ENCODE measurements at regions not wholly inside any gene's neighbourhood (a gene's known extent, or its start where the extent isn't known, plus 50 kb on each side); places are given as distances from the start of the nearest gene placed in this dataset.

DNA sequence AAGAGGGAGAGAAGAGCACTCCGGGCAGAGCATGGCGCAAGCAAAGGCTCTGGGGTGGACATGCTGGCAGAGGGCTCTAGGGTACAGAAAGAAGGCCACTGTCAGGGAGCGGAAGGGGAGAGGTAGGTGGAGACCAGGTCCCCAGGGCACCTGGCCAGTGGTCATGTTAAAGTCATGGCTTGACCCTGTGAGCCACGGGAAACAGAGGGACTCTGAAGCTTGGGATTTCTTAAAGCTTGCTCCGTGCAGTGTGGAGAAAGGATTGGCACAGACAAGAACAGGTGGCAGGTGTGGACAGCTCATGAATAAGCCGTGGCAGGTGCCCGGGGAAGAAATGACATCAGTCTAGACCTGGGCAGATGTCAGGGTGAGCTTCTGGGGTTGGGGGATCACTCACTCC lies 413.8 kb downstream of the BCL11B start:
- no peak for DNase-seq (ENCODE audit: insufficient read length, low spot score)
- TF ChIP-seq, protein P1, sequence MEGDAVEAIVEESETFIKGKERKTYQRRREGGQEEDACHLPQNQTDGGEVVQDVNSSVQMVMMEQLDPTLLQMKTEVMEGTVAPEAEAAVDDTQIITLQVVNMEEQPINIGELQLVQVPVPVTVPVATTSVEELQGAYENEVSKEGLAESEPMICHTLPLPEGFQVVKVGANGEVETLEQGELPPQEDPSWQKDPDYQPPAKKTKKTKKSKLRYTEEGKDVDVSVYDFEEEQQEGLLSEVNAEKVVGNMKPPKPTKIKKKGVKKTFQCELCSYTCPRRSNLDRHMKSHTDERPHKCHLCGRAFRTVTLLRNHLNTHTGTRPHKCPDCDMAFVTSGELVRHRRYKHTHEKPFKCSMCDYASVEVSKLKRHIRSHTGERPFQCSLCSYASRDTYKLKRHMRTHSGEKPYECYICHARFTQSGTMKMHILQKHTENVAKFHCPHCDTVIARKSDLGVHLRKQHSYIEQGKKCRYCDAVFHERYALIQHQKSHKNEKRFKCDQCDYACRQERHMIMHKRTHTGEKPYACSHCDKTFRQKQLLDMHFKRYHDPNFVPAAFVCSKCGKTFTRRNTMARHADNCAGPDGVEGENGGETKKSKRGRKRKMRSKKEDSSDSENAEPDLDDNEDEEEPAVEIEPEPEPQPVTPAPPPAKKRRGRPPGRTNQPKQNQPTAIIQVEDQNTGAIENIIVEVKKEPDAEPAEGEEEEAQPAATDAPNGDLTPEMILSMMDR (IDR thresholded peaks at IDR 0.05; ENCODE audit: insufficient read depth, missing control alignments) = no peak
- FAIRE-seq = no peak

DNA sequence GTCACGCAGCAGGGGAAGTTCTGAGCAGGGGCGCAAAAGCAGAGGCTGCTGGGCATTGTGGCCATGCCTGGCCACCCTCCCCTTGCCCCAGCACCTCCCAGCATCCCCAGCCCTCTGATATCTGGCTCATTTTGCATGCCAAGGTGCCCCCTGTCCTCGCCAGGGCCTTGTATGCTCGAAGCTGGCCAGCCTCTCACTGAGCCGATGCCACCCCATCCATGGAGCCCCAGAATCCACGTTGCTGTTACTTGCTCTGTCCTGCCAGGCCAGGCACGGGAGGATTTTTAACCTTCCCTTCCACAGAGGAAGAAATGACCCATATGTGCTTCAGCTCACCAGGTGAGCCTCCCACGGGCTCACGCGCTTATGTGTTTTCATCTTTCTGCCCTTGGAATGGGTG lies 413.4 kb downstream of the BCL11B start:
- TF ChIP-seq, protein P1 (IDR thresholded peaks at IDR 0.05; ENCODE audit: insufficient read depth, missing control alignments) = no peak
- FAIRE-seq = no peak
- DNase-seq (ENCODE audit: insufficient read length, low spot score) = no peak

DNA sequence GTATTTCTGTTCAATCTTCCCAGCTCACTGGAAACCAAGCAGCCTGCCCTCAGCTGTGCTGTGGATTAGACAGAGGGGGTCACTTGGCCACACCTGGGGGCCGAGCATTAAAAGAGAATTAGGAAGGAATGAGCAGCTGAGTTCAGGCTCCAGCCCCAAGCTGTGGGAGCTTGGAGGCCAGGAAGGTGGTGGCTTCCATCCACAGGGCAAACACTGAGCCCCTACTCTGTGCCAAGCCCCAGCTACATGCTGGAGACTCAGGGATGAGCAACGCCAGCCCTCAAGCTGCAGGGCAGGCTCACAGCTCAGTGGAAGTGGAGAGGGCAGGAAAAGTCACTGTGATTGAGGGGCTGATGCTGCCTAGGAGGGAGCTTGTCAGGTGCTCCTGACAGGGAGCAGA lies 412.7 kb downstream of the BCL11B start:
- DNase-seq (ENCODE audit: insufficient read length, low spot score) = no peak

DNA sequence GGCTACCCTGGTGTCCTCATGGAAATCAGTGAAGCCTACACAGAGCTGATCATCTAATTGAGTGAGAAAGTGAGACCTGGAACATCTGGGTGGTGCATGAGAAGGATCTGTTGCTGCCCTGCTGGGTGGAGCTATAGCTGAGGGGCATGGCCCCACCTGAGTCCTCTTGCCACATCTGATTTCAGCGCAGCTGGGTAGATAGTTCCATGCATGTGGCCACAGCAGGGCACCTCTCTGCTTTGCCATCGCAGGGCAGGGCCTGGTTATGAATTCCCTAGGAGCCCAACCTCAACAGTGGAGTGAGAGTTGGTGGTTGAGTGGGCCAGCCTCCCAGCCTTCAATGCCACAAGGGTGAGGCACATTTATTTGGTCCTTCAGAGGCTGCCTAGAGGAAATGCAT lies 407.8 kb downstream of the BCL11B start:
- no peak for DNase-seq (ENCODE audit: insufficient read length, low spot score)
- TF ChIP-seq, protein P1 (IDR thresholded peaks at IDR 0.05; ENCODE audit: insufficient read depth, missing control alignments) = no peak
- no peak for FAIRE-seq

More for the DNA sequence above, 412.7 kb downstream of the BCL11B start:
- TF ChIP-seq, protein P1 (IDR thresholded peaks at IDR 0.05; ENCODE audit: insufficient read depth, missing control alignments) = no peak
- FAIRE-seq = no peak

DNA sequence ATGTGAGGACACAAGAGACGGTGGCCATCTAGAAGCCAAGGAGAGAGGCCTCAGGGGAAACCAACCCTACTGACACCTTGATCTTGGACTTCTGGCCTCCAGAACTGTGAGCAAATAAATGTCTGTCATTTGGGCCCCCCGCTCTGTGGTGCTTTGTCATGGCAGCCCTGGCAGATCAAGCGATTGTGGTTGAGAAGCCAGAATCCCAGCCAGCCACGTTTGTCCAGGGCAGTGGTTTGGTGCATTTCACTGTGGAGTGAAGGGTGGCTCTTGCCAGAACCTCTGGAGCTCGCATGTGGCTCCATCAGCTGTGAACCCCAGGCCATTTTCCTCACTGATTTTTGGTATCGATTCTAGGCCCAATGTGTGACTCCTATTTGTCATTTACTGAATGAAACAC lies 404.9 kb downstream of the BCL11B start:
- FAIRE-seq (no peak), DNase-seq (ENCODE audit: insufficient read length, low spot score) (no peak)
- TF ChIP-seq, protein P1 (IDR thresholded peaks at IDR 0.05; ENCODE audit: insufficient read depth, missing control alignments) = no peak

DNA sequence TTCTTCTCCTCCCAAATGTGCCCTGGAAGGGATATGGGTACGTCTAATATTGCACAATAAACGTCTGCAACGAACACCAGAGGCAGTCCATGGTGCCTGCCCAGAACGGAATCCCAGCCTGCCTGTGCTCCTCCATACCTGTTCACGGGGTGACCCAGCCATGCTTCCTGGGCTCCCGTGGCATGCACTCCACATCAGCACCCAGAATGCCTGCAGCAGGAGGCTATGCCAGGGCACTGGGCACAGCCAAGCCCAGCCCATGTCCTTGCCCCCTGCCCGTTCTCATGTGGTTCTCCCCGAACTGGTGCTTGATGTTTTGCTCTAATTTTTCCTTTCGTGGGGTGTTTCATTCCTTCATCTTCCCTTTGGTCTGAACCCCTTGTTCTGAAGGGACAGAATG lies 404.3 kb downstream of the BCL11B start:
- TF ChIP-seq, protein P1 (IDR thresholded peaks at IDR 0.05; ENCODE audit: insufficient read depth, missing control alignments) = no peak
- no peak for DNase-seq (ENCODE audit: insufficient read length, low spot score)
- no peak for FAIRE-seq

DNA sequence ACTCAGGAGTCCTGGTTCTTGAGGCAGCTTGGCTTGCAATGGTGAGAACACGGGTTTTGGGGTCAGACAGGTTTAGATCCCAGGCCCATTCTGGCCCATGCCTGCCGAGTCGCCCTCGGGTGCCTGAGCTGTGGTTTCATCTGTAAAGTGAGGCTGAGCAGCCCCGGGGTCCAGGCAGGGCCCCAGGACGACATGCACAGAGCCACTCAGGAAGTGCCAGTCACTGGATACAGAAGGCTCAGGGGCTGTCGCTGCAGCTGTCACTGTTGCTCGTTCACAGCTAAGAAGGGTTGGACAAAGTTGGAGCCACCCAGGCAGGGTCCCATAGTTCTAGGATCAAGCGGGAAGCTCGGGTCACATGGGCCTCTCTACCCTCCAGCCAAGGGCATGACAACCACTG lies 403.1 kb downstream of the BCL11B start:
- DNase-seq (ENCODE audit: insufficient read length, low spot score) (no peak), FAIRE-seq (no peak)
- TF ChIP-seq, protein P1 (IDR thresholded peaks at IDR 0.05; ENCODE audit: insufficient read depth, missing control alignments) = no peak
